ENCODE measurements at regions not wholly inside any gene's neighbourhood (a gene's known extent, or its start where the extent isn't known, plus 50 kb on each side); places are given as distances from the start of the nearest gene placed in this dataset.

DNA sequence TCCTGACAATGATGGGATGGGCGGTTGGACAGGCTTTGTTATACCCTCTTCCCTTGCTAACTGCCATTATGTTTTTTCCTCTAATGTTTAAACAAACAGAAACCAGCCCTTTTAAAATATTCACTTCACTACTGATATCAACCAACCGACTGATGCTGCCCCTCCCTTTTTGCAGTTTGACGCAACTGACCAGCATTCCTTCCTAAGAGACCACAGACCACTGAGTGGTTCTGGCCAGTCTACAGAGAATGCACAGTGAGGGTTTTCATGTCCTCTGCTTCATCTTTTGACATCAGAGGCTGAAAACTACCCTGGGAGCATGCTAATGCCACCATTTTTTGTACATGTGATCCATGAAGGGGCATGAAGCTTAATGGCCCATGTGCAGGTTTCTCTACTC lies 85.3 kb downstream of the CYP26B1 start:
- TF ChIP-seq, protein P1, sequence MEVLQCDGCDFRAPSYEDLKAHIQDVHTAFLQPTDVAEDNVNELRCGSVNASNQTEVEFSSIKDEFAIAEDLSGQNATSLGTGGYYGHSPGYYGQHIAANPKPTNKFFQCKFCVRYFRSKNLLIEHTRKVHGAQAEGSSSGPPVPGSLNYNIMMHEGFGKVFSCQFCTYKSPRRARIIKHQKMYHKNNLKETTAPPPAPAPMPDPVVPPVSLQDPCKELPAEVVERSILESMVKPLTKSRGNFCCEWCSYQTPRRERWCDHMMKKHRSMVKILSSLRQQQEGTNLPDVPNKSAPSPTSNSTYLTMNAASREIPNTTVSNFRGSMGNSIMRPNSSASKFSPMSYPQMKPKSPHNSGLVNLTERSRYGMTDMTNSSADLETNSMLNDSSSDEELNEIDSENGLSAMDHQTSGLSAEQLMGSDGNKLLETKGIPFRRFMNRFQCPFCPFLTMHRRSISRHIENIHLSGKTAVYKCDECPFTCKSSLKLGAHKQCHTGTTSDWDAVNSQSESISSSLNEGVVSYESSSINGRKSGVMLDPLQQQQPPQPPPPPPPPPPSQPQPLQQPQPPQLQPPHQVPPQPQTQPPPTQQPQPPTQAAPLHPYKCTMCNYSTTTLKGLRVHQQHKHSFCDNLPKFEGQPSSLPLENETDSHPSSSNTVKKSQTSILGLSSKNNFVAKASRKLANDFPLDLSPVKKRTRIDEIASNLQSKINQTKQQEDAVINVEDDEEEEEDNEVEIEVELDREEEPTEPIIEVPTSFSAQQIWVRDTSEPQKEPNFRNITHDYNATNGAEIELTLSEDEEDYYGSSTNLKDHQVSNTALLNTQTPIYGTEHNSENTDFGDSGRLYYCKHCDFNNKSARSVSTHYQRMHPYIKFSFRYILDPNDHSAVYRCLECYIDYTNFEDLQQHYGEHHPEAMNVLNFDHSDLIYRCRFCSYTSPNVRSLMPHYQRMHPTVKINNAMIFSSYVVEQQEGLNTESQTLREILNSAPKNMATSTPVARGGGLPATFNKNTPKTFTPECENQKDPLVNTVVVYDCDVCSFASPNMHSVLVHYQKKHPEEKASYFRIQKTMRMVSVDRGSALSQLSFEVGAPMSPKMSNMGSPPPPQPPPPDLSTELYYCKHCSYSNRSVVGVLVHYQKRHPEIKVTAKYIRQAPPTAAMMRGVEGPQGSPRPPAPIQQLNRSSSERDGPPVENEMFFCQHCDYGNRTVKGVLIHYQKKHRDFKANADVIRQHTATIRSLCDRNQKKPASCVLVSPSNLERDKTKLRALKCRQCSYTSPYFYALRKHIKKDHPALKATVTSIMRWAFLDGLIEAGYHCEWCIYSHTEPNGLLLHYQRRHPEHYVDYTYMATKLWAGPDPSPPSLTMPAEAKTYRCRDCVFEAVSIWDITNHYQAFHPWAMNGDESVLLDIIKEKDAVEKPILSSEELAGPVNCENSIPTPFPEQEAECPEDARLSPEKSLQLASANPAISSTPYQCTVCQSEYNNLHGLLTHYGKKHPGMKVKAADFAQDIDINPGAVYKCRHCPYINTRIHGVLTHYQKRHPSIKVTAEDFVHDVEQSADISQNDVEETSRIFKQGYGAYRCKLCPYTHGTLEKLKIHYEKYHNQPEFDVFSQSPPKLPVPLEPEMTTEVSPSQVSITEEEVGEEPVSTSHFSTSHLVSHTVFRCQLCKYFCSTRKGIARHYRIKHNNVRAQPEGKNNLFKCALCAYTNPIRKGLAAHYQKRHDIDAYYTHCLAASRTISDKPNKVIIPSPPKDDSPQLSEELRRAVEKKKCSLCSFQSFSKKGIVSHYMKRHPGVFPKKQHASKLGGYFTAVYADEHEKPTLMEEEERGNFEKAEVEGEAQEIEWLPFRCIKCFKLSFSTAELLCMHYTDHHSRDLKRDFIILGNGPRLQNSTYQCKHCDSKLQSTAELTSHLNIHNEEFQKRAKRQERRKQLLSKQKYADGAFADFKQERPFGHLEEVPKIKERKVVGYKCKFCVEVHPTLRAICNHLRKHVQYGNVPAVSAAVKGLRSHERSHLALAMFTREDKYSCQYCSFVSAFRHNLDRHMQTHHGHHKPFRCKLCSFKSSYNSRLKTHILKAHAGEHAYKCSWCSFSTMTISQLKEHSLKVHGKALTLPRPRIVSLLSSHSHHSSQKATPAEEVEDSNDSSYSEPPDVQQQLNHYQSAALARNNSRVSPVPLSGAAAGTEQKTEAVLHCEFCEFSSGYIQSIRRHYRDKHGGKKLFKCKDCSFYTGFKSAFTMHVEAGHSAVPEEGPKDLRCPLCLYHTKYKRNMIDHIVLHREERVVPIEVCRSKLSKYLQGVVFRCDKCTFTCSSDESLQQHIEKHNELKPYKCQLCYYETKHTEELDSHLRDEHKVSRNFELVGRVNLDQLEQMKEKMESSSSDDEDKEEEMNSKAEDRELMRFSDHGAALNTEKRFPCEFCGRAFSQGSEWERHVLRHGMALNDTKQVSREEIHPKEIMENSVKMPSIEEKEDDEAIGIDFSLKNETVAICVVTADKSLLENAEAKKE (CRISPR knock-in tag; IDR thresholded peaks at IDR 0.05), result no peak
- TF ChIP-seq ZNF114 (CRISPR knock-in tag; IDR thresholded peaks at IDR 0.05), result no peak
- TF ChIP-seq STAT1 (IDR thresholded peaks at IDR 0.05; ENCODE audit: unreplicated experiment), result no peak
- no peak for TF ChIP-seq POLR2AphosphoS5 (IDR thresholded peaks at IDR 0.05; ENCODE audit: low read depth)
- Mint-ChIP-seq H3K27me3 (ENCODE audit: insufficient read depth, low read depth, poor library complexity) (no peaks in the 10 kb centered on the region), H3K4me3 (no peak overlapping the region), H3K4me1 (no peaks in the 10 kb centered on the region), H3K36me3 (ENCODE audit: low read depth) (peaks cover 12% of the 10 kb centered on the region; the same call in 2 of the 3 replicates), H3K27ac (no peak overlapping the region), H3K9me3 (peaks cover 11% of the 10 kb centered on the region; the same call in 2 of the 3 replicates)
- no peak overlapping the region for H3K4me2 ChIP-seq
- H4K20me1 ChIP-seq (replicated peaks; ENCODE audit: insufficient read depth), result no peaks in the 10 kb centered on the region
- H3K27ac ChIP-seq (ENCODE audit: low read depth), result no peak overlapping the region
- no peak for DNase-seq (ENCODE audit: low spot score)
- no peaks in the 10 kb centered on the region for H3K4me1 ChIP-seq (ENCODE audit: insufficient read depth)
- no peaks in the 10 kb centered on the region for H3K27me3 ChIP-seq (ENCODE audit: insufficient read depth)
- H3K9me2 ChIP-seq (ENCODE audit: insufficient read depth), result 0 out of 2 replicates have a peak, but pooled peaks cover 4% of the 10 kb centered on the region
- no peaks in the 10 kb centered on the region for H3K79me2 ChIP-seq (replicated peaks; ENCODE audit: insufficient read depth)
- no peak overlapping the region for H2AFZ ChIP-seq
- no peaks in the 10 kb centered on the region for H3F3A ChIP-seq (replicated peaks; ENCODE audit: low read depth)
- H3K4me3 ChIP-seq, result no peak overlapping the region
- no peaks in the 10 kb centered on the region for H3K36me3 ChIP-seq (ENCODE audit: insufficient read depth)
- ATAC-seq, result no peak

DNA sequence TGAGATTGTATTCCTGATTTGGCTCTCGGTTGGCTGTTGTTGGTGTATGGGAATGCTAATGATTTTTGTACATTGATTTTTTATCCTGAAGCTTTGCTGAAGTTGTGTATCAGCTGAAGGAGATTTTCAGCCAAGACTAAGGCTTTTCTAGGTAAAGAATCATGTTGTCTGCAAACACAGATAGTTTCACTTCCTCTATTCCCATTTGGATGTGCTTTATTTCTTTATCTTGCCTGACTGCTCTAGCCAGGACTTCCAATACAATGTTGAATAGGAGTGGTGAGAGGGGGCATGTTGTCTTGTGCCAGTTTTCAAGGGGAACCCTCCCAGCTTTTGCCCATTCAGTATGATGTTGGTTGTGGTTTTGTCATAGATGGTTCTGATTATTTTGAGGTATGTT lies 90.4 kb downstream of the CYP26B1 start:
- Histone ChIP-seq H3K79me2 (replicated peaks; ENCODE audit: insufficient read depth) (no peaks in the 10 kb centered on the region), H3K4me3 (no peak overlapping the region), H3K27ac (ENCODE audit: low read depth) (no peak overlapping the region), H3K27me3 (ENCODE audit: insufficient read depth) (no peaks in the 10 kb centered on the region), H3K36me3 (ENCODE audit: insufficient read depth) (no peaks in the 10 kb centered on the region), H3K9me2 (ENCODE audit: insufficient read depth) (0 out of 2 replicates have a peak, but pooled peaks cover 2% of the 10 kb centered on the region), H3K4me1 (ENCODE audit: insufficient read depth) (no peaks in the 10 kb centered on the region), H2AFZ (no peak overlapping the region), H3K4me2 (no peak overlapping the region), H3F3A (replicated peaks; ENCODE audit: low read depth) (no peaks in the 10 kb centered on the region), H4K20me1 (replicated peaks; ENCODE audit: insufficient read depth) (no peaks in the 10 kb centered on the region)
- peaks cover 5% of the 10 kb centered on the region; the same call in 2 of the 3 replicates for H3K9me3 Mint-ChIP-seq
- no peak for TF ChIP-seq CREB1 (CRISPR knock-in tag; IDR thresholded peaks at IDR 0.05; ENCODE audit: low read depth)
- no peak for TF ChIP-seq EZH2 (IDR thresholded peaks at IDR 0.05; ENCODE audit: low read depth, unreplicated experiment)
- no peak for TF ChIP-seq NANOG (IDR thresholded peaks at IDR 0.05; ENCODE audit: borderline replicate concordance)
- TF ChIP-seq JUNB (IDR thresholded peaks at IDR 0.05; ENCODE audit: unreplicated experiment), result no peak
- TF ChIP-seq ZNF331 (CRISPR knock-in tag; IDR thresholded peaks at IDR 0.05; ENCODE audit: low read depth), result no peak
- TF ChIP-seq STAT1 (IDR thresholded peaks at IDR 0.05; ENCODE audit: unreplicated experiment), result no peak
- no peak overlapping the region for H3K4me3 Mint-ChIP-seq
- H3K27ac Mint-ChIP-seq, result no peak overlapping the region
- DNase-seq (ENCODE audit: low spot score), result no peak
- peaks cover 1% of the 10 kb centered on the region; the same call in 1 of the 3 replicates for H3K36me3 Mint-ChIP-seq (ENCODE audit: low read depth)
- H3K4me1 Mint-ChIP-seq, result no peaks in the 10 kb centered on the region
- H3K27me3 Mint-ChIP-seq (ENCODE audit: insufficient read depth, low read depth, poor library complexity), result peaks cover 4% of the 10 kb centered on the region
- ATAC-seq, result no peak
